ENCODE measurements at regions not wholly inside any gene's neighbourhood (a gene's known extent, or its start where the extent isn't known, plus 50 kb on each side); places are given as distances from the start of the nearest gene placed in this dataset.

DNA sequence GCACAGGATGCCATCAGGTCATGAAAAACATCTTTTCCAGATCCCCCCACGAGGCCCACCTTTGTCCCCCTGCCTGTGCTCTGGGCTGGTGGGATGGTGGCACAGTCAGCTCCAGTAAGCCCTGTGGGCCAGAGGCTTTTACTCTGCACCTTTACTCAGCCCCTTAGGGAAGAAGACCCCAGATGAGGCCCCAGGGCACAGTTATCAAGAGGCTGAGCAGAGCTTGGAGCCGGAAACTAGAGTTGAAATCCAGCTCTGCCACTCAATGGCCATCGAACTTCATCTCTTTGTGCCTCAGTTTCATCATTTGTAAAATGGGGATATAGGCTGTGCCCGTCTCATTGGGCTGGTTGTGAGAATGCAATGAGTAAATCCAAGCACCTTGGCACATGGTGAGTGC, 81.7 kb upstream of the TOX2 start:
- ChIA-PET POLR2A (no interaction called here), CTCF (interaction anchor here (0.6 kb wide), 1 partner anchor 34 kb away, joined by 9 read pairs; no protein-coding TSS in a partner anchor)
- H3K27ac ChIP-seq (ENCODE audit: low read length) = no peak overlapping the region
- intact Hi-C loops (cut with micrococcal nuclease; ENCODE audit: unreplicated experiment) = no loop called here
- no peaks in the 10 kb centered on the region for H3K9me3 ChIP-seq (ENCODE audit: control insufficient read depth, insufficient read depth, low read depth, low read length)
- no peak overlapping the region for H3K4me3 ChIP-seq (ENCODE audit: low read depth in 2 of 2, low read length in 2 of 2)
- TF ChIP-seq SIN3A (IDR thresholded peaks at IDR 0.05; ENCODE audit: borderline replicate concordance, insufficient read depth, low read depth, low read length) = no peak
- no peak for TF ChIP-seq REST (IDR thresholded peaks at IDR 0.05; ENCODE audit: insufficient read depth in 1 of 2, low read depth in 2 of 2, low read length in 1 of 2)
- TF ChIP-seq POLR2AphosphoS5 (IDR thresholded peaks at IDR 0.05; ENCODE audit: low read depth, low read length) = no peak
- no peak for TF ChIP-seq CTCF (IDR thresholded peaks at IDR 0.05)
- no peak for ATAC-seq
- H3K36me3 ChIP-seq (ENCODE audit: control insufficient read depth, insufficient read depth, low read length) = no peaks in the 10 kb centered on the region
- DNase-seq (ENCODE audit: low read depth, low spot score) = no peak
- no TSS peak for BruUV-seq (replicated peaks)
- H3K4me1 ChIP-seq (ENCODE audit: control insufficient read depth, insufficient read depth, low read length) = no peaks in the 10 kb centered on the region
- in situ Hi-C loops (cut with HindIII; ENCODE audit: low pct_unique_long_range_greater_than_20kb, low sequenced_read_pairs) = no loop called here
- H3K27me3 ChIP-seq (ENCODE audit: control insufficient read depth, insufficient read depth, low read length) = no peaks in the 10 kb centered on the region

DNA sequence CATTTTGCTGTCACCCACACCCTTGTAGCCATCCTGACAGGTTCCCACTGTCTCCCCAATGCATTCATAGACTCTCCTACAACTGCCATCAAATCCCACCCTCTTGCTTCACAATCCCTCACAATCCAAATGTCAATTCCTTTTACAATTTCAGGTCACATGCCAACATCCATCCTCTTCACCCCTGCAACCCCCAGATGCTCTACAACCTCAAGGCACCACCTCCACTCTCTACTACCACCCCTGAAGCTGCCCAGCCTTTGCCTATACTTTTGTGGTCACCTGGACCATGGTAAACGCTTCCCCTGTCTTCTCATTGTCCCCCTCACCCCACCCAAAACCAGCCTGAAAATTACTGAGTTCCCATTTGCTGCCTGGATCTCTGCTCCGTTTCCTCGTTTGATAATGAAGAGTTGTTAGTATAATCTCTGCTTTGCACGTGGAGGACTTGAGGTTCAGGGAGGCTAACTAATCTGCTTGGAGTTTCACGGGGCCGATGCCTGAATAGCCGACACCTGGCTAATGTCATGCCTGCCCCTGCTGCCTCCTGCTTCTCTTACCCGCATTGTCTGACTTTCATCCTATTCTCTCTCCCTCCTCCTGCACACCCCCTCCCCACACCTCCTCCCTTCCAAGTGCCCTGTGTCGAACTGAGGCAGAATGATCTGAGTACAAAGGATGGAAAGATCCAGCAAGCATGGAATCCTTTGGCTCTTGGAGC, 82.4 kb upstream of the TOX2 start:
- in situ Hi-C loops (cut with HindIII; ENCODE audit: low pct_unique_long_range_greater_than_20kb, low sequenced_read_pairs) (no loop called here), intact Hi-C loops (cut with micrococcal nuclease; ENCODE audit: unreplicated experiment) (no loop called here)
- no peak overlapping the region for H3K27ac ChIP-seq (ENCODE audit: low read length)
- ATAC-seq (no peak), DNase-seq (ENCODE audit: low read depth, low spot score) (no peak)
- H3K27me3 ChIP-seq (ENCODE audit: control insufficient read depth, insufficient read depth, low read length) = no peaks in the 10 kb centered on the region
- TF ChIP-seq REST (IDR thresholded peaks at IDR 0.05; ENCODE audit: insufficient read depth in 1 of 2, low read depth in 2 of 2, low read length in 1 of 2) (no peak), SIN3A (IDR thresholded peaks at IDR 0.05; ENCODE audit: borderline replicate concordance, insufficient read depth, low read depth, low read length) (no peak), POLR2AphosphoS5 (IDR thresholded peaks at IDR 0.05; ENCODE audit: low read depth, low read length) (no peak), CTCF (IDR thresholded peaks at IDR 0.05) (no peak), TCF7L2 (IDR thresholded peaks at IDR 0.05; ENCODE audit: low read depth, low read length) (no peak)
- no TSS peak for BruUV-seq (replicated peaks)
- H3K4me1 ChIP-seq (ENCODE audit: control insufficient read depth, insufficient read depth, low read length) = no peaks in the 10 kb centered on the region
- ChIA-PET POLR2A (no interaction called here), CTCF (no interaction called here)
- H3K36me3 ChIP-seq (ENCODE audit: control insufficient read depth, insufficient read depth, low read length) = no peaks in the 10 kb centered on the region
- H3K9me3 ChIP-seq (ENCODE audit: control insufficient read depth, insufficient read depth, low read depth, low read length) = no peaks in the 10 kb centered on the region
- no peak overlapping the region for H3K4me3 ChIP-seq (ENCODE audit: low read depth in 2 of 2, low read length in 2 of 2)

Measured in Panc1 (cell line).